Eye (tissue), 1 donor: ENCODE measurements at regions not wholly inside any gene's neighbourhood (a gene's known extent, or its start where the extent isn't known, plus 50 kb on each side); places are given as distances from the start of the nearest gene placed in this dataset.

ENCODE experiments used
- DNase-seq: peaks from one replicate; pipeline ENCODE4 v3.0.0-alpha.2; 2015

DNA sequence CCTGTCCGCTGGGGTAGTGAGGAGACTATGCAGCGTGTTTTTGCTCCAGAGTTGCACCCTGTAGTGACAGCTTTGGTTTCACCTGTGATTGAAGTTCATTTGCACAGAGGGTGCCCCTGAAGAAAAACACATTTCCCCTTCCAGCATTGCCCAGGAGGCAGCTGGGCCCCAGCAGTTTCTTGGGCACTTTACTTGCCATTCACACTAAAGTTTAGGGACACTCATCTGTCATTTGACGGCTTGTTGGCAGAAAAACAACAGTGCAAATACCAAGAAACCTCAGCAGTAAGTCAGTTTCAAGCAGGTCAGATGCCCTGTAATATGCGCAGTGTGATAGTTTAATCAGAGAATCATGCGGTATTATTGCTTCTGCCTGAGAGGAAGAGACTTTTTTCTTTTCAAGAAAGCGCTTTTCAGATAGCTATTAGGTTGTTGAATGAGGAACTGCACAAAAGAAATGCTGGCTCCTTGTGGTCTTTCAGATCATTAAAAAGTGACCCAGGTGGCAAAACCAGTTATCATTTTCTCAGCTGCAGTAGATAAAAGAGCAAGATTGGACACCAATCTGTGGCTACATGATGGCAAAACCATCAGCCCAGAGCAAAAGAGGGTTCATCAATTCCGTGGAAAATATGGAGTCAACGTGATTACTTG is 136.2 kb upstream of the PUM3 start:
- no peak for DNase-seq

DNA sequence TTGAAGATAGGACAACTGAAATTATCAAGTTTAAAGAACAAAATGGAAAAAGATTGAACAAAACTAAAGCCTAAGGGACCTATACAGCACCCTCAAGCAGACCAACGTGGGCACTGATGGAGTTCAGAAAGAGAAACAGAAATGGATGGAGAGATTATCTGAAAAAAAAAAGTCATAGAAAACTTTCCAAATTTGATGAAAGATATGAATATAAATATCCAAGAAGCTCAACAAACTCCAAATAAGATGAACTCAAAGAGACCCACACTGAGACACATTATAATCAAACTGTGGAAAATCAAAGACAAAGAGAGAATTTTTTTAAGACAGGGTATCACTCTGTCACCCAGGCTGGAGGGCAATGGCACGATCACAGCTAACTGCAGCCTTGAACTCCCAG is 128.6 kb upstream of the PUM3 start:
- no peak for DNase-seq

GRCh38 chr9:2970864-2971263 is 127.0 kb upstream of the PUM3 start:
- no peak for DNase-seq

- DNase-seq: no peak
These were observed 123.9 kb upstream of the PUM3 start for GRCh38 chr9:2967766-2968165.

- DNase-seq: peak; percentile 46
These were observed 122.8 kb upstream of the PUM3 start for GRCh38 chr9:2966565-2967300.

GRCh38 chr9:2964470-2964869 is 120.6 kb upstream of the PUM3 start:
- no peak for DNase-seq

DNA sequence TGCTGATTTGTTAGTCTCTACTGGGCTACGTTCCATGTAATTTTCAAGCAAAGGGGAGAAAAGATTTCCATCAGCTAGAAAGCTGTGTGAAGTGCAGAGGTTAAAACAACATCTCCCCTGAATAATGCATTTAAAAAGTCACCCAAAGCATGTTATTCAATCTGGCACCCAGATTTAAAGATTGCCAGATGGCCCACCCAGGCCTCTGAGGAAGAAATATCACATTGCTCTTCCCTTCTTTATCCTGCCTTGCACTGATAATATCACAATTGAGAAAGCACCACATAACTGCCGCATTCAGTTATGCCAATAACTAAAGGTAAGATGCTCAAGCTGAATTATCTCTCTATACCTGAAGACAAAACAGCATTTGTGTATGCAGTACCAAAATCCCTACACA is 119.4 kb upstream of the PUM3 start:
- no peak for DNase-seq

- no peak for DNase-seq
These were observed 118.7 kb upstream of the PUM3 start for GRCh38 chr9:2962471-2963172.

GRCh38 chr9:2958219-2958618 is 114.3 kb upstream of the PUM3 start:
- no peak for DNase-seq

- DNase-seq: no peak
These were observed 113.8 kb upstream of the PUM3 start for GRCh38 chr9:2957656-2958200.

GRCh38 chr9:2955575-2955974 is 111.7 kb upstream of the PUM3 start:
- DNase-seq: no peak

DNA sequence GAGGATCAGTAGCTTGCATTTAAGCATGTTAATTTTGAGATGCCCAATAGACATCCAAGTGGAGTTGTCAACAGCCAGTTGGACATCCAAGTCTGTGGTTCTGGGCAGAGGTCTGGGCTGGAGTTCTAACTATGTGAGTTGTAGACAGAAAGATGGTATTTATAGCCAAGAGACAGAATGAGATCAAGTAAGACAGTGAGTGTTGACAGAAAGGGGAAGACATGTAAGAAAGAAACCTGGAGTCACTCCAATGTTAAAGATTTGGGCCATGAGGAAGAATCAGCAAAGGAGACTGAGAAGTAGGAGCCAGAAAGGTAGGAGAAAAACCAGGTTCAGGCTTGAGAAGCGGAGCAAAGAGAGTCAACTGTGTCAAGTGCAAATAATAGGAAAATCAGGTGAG is 95.5 kb upstream of the PUM3 start:
- no peak for DNase-seq

DNA sequence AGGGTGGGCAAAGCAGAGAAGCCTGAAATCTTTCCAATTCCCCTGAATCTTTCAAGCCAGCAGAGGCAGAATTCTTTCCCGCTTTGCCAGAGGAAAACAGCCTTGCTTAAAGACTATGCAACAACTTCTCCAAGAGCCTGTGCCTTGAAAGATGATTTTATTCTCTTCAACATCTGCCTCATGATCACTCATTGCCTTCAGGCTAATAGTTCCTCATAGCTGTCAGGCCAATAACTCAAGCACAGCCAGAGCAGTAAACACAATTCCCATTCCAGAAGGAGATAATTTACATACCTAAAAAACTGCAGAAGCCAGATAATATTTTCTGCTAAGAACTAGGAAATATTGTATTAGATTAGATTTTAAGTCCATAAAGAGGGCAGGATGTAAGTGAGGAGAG is 92.3 kb upstream of the PUM3 start:
- DNase-seq: no peak

- no peak for DNase-seq
These were observed 91.0 kb upstream of the PUM3 start for GRCh38 chr9:2934883-2935282.

- DNase-seq: no peak
These were observed 90.4 kb upstream of the PUM3 start for GRCh38 chr9:2934241-2934650.

DNA sequence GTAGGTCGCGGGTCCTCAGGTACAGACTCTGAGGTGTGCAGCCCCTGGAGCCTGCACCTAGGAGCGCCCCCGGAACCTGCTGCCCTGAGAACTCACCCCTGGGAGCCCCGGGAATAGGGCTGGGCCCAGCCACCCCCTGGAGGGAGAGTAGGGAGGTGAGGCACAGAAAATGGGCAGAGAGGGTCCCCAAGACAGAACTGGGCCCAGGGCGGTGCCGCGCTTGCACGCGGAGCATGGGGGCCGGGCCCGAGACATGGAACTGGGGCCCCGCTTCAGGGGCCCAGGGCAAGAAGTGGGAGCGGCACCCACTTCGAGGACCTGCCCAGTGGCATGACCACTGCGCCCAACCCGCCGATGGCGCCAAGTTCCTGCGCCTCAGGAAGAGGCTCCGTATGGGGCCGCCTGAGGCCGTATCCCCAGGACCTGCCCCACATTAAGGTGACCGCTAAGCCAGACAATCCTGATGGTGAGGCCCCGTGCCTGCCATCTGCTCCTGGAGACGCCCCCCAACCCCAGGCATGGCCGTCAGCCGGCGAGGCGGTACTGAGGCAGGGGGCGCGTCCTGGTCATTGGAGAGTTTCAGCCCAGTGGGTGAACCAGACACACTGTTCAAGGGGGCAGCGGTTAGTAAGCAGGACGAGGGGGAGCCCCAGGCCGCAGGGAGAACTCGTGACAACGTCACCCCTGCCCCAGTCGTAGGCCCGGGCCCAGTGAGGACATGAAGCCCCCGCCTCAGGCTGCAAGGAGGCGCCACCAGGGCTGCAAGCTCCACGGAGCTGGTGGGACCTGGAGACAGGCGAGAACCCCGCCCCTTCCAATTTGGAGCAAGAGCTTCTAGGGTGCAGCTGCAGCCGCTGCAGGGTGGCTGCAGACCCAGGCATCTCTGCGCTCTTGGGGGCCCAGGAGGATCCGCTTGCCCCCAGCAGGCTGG is 89.5 kb upstream of the PUM3 start:
- DNase-seq: no peak

DNA sequence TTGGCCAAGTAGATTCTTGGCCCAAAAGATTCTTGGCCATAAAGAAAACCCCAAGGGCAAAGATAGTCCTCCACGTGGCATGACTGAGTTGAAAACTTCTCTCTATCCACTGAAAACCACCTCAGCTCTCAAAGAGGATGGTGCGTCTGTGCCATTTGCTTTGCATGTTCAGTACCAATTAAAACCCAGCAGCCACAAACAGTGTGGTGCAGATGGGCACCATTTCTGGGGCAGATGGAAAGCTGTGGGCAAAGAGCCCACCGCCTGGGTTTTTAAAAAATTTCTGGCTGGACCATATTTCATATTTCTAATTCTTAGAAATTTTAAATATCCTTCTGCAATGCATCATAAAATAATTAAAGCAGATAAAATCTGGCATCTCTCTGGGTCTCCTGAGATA is 84.5 kb upstream of the PUM3 start:
- no peak for DNase-seq

- no peak for DNase-seq
These were observed 81.1 kb upstream of the PUM3 start for GRCh38 chr9:2925016-2925415.

DNA sequence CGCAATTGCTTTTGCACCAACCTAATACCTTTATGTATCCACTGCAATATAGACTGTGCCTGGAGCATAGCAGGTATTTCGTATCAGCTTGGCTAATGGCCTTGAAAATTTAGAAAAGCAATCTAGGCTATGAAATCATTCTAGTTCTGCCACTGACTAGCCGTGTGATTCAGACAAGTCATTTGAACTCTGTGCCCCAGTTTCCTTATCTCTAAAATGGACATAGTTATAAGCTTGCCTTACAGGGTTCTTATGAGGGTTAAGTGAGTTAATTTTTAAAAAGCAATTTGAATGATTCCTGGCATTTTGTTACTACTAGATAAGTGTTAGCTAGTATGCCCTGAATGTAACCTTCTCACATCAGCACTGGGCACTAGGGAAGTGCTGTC is 80.5 kb upstream of the PUM3 start:
- DNase-seq: no peak

- DNase-seq: no peak
These were observed 80.0 kb upstream of the PUM3 start for GRCh38 chr9:2923766-2924379.

DNA sequence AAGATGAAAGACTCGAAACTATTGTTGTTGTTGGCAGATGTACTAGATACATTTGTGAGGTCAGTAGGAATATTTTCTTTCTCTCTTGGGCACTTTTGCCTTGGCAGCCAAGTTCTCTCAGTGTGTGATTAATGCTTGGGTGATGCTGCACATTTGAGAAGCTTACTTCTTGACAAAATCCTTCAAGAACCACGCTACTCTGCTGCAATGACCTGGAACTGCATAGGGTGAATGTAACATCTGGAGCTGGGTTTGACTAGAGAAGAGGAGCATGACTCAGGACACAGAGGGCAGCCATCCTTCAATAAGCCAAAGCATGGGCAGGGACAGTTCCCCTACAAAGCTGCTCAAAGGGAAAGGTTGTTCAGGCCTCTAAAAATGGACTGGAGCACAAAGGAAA is 75.5 kb upstream of the PUM3 start:
- DNase-seq: no peak

GRCh38 chr9:2916382-2916985 is 72.6 kb upstream of the PUM3 start:
- DNase-seq: no peak
